ENCODE measurements at regions not wholly inside any gene's neighbourhood (a gene's known extent, or its start where the extent isn't known, plus 50 kb on each side); places are given as distances from the start of the nearest gene placed in this dataset.

DNA sequence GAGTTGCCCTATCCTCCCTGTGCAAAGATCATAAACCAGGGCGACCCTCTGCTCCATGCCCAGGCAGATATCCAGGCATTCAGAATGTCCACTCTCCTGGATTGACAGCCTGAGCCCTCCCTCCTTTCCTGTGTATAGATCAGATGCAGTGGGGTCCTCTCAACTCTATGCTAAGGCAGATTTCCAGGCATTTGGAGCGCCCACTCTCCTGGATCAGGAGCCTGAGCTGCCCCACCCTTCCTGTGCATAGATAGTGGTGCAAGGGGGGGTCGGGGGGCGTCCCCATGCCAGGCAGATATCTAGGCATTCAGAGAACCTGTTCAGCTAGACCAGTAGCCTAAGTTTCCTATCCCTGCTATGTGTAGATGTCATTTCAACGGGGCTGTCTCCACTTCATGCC lies 941.1 kb downstream of the PCDH19 start:
- no peak overlapping the region for H3K4me3 ChIP-seq (replicated peaks in 1 of 2; ENCODE audit: low read depth in 2 of 2, low read length in 2 of 2)
- TF ChIP-seq, protein P1, sequence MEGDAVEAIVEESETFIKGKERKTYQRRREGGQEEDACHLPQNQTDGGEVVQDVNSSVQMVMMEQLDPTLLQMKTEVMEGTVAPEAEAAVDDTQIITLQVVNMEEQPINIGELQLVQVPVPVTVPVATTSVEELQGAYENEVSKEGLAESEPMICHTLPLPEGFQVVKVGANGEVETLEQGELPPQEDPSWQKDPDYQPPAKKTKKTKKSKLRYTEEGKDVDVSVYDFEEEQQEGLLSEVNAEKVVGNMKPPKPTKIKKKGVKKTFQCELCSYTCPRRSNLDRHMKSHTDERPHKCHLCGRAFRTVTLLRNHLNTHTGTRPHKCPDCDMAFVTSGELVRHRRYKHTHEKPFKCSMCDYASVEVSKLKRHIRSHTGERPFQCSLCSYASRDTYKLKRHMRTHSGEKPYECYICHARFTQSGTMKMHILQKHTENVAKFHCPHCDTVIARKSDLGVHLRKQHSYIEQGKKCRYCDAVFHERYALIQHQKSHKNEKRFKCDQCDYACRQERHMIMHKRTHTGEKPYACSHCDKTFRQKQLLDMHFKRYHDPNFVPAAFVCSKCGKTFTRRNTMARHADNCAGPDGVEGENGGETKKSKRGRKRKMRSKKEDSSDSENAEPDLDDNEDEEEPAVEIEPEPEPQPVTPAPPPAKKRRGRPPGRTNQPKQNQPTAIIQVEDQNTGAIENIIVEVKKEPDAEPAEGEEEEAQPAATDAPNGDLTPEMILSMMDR (IDR thresholded peaks at IDR 0.05; ENCODE audit: low read depth, low read length): no peak
- DNase-seq (ENCODE audit: low read depth in 2 of 2): no peak

DNA sequence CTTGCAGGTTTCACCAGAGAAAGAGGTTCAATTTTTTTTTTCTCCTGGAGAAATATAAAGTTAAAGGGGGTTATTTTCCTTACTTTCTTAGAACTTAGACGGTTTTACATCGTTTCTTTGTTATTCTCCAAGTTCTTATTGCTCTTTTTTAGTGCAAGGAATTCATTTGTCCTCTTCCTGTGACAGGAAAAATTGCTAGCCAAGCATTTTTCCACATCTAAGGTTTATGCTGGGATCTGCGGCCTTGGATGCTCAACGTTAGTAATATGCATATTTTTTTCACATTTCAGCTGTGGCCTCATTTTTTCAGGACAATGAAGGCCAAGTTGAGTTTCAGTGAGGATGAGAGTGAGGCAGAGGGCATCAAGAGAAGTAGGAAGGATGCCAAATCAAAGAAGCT lies 948.9 kb downstream of the PCDH19 start:
- TF ChIP-seq, protein P1 (IDR thresholded peaks at IDR 0.05; ENCODE audit: low read depth, low read length): no peak
- DNase-seq (ENCODE audit: low read depth in 2 of 2): no peak
- no peak overlapping the region for H3K4me3 ChIP-seq (replicated peaks in 1 of 2; ENCODE audit: low read depth in 2 of 2, low read length in 2 of 2)

DNA sequence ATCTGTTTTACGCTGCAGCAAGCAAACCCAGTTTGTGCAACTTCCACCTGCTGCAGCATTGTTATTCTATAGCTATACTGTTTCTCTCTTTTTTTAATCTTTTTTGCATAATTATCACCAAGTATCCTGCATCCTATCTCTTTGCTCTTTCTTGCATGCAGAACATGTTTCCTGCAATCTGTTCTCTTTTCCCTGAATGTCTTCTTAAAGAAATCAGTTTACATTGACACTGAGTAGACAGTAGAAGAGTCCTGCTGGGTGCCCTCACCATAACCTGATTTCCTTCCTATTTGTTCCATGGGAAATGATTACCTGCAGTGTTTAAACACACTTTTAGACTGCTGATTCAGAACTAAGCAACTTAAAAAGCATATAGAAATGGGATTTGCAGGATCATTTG lies 964.7 kb downstream of the PCDH19 start:
- TF ChIP-seq, protein P1 (IDR thresholded peaks at IDR 0.05; ENCODE audit: low read depth, low read length): no peak
- H3K4me3 ChIP-seq (replicated peaks in 1 of 2; ENCODE audit: low read depth in 2 of 2, low read length in 2 of 2): no peak overlapping the region
- no peak for DNase-seq (ENCODE audit: low read depth in 2 of 2)

DNA sequence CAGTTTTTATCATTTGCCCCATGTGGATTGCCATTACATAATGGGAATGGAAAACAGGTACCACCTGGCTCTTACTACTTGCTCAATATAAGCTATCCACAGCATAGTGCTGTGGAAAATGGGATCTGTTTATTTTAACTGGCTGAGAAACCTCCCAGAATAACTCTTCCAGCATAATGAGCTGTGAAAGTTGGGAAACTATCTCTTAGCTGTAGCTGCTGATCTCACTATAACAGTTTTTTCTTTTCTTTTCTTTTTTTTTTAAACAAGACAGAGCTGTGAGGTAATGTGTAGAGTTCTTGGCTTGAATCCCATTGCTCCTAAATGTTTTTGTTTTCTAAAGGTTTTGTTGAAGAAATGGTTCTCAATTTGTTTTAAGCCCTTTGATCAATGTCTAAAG lies 988.3 kb downstream of the PCDH19 start:
- TF ChIP-seq, protein P1 (IDR thresholded peaks at IDR 0.05; ENCODE audit: low read depth, low read length): no peak
- no peak for DNase-seq (ENCODE audit: low read depth in 2 of 2)
- H3K4me3 ChIP-seq (replicated peaks in 1 of 2; ENCODE audit: low read depth in 2 of 2, low read length in 2 of 2): no peak overlapping the region

- TF ChIP-seq, protein P1 (IDR thresholded peaks at IDR 0.05; ENCODE audit: low read depth, low read length): no peak
- no peak overlapping the region for H3K4me3 ChIP-seq (replicated peaks in 1 of 2; ENCODE audit: low read depth in 2 of 2, low read length in 2 of 2)
- no peak for DNase-seq (ENCODE audit: low read depth in 2 of 2)
Measured at GRCh38 chrX:99415470-99415869, 994.6 kb downstream of the PCDH19 start.

DNA sequence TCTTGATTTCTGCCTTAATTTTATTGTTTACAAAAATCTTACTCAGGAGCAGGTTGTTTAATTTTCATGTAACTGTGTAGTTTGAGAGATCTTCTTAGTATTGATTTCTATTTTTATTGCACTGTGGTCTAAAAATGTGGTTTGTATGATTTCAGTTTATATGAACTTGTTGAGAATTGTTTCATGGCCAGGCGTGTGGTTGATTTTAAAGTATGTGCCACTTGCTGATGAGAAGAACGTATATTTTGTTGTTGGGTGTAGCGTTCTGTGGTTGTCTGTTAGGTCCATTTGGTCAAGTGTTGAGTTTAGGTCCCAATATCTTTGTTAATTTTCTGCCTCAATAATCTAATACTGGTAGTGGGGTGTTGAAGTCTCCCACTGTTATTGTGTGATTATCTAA lies 996.8 kb downstream of the PCDH19 start:
- no peak overlapping the region for H3K4me3 ChIP-seq (replicated peaks in 1 of 2; ENCODE audit: low read depth in 2 of 2, low read length in 2 of 2)
- DNase-seq (ENCODE audit: low read depth in 2 of 2): no peak
- TF ChIP-seq, protein P1 (IDR thresholded peaks at IDR 0.05; ENCODE audit: low read depth, low read length): no peak

DNA sequence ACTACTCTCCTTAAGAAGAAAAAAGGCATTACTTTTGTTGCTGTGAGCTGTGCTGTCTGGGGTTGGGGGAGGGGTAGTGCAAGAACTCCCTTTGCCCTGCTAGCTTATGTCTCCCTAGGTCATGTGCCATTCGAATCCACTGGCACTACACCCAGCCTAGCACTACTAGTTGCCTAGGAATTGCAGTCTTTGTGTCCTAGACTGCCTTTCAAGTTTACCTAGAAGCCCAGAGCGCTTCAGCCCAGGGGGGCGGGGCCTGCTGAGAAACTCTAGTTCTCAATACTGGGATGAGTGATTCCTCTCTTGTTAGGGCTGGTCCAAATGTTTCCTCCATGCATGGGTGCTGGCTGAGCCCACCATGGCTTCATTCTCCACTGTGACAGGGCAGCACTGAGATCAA lies 1011.5 kb downstream of the PCDH19 start:
- TF ChIP-seq, protein P1 (IDR thresholded peaks at IDR 0.05; ENCODE audit: low read depth, low read length): no peak
- no peak overlapping the region for H3K4me3 ChIP-seq (replicated peaks in 1 of 2; ENCODE audit: low read depth in 2 of 2, low read length in 2 of 2)
- DNase-seq (ENCODE audit: low read depth in 2 of 2): no peak
